ENCODE measurements at regions not wholly inside any gene's neighbourhood (a gene's known extent, or its start where the extent isn't known, plus 50 kb on each side); places are given as distances from the start of the nearest gene placed in this dataset.
"Not testable (repeated sequence)": the region's sequence is repeated elsewhere in the genome, so short reads cannot be mapped to it uniquely, and the experiment has no call there.

DNA sequence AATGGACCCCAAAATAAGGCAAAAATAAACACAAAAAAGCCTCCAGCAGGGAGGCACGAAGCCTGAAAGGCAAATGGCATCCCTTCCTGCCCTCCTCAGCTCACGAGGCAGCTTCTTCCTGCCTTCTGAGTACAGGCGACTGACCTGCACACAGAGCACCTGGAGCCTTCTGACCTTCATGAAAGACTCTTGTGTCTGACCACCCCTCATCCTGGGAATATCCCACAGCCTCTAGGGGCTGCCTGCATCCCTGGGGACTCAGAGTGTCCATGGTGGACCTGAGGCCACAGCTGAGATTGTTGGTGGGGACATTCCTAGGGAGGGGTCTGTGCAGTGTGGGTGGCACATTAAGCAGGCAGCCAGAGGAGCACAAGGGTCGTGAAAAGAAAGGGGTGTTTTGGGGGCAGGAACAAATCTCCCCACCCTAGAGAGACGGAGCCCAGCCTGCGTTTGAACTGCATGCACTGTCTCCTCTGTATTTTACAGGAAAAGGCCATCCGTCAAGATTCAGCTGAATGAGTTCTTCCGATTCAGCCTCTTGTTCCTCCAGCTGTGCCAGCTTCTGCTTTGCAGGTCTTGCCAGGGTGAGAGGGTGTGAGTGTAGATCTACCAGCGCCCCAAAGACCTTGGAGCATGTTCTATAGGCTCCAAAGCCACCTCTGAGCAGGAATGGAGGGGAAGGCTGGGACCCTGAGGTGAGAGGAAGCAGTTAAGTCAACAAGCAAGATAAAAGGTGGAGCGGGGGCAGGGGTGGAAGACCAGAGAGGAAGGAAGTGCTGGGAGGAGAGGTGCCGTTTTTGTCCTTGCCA is 80.4 kb upstream of the MEF2A start:
- DNase-seq (ENCODE audit: low spot score): no peak

DNA sequence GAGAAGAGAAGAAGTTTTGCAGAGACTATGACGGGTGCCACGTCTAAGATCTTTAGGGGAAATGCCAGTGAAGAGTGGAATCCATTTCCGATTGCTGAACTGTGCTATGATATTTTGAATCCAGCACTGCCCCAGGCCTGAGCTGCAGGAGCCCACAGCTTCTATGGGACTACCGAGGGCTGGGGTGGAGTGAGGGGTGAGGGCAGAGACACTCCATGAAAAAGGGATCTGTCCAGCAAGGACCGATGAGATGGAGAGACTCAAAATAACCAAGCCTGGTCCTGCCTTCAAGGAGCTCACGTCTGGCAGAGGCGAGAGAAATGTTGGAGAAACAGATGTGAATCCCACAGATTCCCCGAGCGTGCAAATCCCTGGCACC is 79.8 kb upstream of the MEF2A start:
- no peak for DNase-seq (ENCODE audit: low spot score)

DNA sequence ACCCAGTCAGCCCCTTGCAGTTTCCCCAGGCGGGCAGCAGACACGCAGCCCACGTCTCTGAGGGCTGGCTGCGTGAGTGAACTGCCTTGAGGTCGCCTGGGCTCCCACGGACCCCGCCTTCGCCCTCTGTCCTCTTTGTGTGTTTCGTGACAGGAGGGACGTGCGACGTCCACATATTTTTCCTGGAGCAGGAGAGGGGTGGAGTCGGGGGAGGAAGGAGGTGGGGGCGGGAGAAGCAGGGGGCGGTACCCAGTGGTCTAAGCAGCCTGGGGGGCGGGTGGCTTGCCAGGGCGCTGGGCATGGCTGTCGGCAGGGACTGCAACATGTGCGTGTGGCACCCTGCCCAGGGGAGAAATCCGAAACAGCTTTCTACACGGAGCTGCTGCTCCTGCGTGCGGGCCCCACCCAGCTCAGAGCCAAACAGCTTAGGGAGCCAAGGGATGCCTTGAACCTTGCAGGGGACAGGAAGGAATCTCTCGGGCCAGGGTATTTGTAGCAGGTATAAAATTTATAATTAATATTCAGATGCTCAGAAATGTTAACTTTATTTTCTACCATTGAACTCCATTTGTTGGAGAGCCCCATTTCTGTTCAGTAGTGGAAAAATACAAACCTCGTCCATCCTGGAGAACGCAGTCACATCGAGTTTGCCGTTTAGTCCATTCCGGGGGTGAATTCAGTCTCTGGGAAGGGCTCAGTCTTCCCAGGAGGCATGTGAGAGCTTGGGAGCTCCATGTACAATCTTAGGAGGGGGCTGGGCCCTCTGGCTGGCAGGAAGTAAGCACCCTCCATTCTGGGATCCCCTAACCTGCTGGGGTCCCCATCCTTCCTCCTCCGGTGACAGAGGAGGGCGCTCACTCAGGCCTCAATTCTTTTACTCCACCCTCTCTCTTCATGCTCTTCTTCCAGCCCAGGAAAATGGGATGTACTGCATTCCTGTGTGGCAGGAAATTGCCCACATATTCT is 79.1 kb upstream of the MEF2A start:
- peak; percentile 16 for DNase-seq (ENCODE audit: low spot score)

DNA sequence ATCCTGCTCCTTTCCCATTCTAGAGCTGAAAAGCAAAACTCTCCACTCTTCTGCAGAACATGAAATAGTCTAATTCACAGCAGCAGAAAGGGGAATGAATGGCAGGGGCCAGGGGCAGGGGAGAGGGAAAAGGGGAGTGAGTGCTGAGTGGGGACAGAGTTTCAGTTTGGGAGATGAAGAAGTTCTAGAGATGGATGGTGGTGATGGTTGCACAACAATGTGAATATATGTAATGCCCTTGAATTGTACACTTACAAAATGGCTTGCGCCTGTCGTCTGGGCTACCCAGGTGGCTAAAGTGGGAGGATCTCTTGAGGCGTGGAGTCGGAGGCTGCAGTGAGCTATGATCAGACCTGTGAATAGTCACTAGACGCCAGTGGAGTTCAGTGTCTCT is 78.5 kb upstream of the MEF2A start:
- no peak for DNase-seq (ENCODE audit: low spot score)

DNA sequence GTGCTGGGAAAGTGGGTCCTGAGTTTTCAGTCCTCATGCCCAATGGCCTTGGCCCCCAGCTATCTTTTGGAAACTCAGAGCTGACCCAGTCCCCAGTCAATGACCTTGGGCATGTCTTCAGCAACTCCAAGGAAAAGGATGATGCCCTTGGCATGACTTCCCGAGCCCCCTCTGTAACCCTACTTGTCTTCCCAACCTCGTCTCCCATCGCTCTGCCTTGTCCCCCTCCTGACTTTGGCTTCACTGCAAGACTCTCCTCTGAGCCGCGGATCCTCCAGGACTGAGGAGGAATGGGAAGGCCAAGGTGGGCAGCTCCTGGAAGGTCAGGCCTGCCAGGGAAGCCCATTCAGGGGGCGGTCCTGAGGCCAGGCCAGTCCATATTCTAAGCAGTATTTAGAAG is 73.5 kb upstream of the MEF2A start:
- DNase-seq (ENCODE audit: low spot score): no peak

DNA sequence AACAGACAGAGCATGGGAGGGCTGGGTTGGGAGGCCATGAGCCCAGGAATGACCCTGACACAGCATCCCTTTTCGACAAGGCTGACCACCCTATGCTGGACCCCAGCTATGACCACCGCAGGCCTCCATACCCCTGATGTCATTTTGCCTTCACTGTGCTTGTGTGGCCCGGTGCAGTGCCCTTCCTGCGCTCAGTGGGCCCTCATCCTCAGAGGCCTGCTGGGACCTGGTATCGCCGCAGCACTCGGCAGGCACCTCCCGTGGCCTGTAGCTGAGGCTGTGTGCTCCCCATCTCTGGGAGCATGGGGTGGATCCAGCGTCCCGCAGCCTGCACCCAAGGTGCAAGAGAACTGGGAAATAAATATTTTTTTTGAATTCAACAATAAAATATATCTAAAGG is 73.1 kb upstream of the MEF2A start:
- no peak for DNase-seq (ENCODE audit: low spot score)

DNA sequence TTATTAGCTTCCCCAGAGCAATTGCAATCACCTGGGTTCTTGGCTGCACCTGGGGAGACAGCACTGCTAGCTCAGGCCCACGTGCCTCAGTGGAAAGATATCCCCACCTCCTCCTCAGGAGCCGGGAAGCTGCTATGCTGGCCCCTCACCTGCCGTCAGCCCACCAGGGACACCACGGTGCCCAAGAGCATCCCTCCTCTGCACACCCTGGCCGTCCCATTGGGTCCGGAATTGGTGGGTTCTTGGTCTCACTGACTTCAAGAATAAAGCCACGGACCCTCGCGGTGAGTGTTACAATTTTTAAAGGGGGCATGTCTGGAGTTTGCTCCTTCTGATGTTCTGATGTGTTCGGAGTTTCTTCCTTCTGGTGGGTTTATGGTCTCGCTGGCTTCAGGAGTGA is 72.3 kb upstream of the MEF2A start:
- DNase-seq (ENCODE audit: low spot score): no peak

DNA sequence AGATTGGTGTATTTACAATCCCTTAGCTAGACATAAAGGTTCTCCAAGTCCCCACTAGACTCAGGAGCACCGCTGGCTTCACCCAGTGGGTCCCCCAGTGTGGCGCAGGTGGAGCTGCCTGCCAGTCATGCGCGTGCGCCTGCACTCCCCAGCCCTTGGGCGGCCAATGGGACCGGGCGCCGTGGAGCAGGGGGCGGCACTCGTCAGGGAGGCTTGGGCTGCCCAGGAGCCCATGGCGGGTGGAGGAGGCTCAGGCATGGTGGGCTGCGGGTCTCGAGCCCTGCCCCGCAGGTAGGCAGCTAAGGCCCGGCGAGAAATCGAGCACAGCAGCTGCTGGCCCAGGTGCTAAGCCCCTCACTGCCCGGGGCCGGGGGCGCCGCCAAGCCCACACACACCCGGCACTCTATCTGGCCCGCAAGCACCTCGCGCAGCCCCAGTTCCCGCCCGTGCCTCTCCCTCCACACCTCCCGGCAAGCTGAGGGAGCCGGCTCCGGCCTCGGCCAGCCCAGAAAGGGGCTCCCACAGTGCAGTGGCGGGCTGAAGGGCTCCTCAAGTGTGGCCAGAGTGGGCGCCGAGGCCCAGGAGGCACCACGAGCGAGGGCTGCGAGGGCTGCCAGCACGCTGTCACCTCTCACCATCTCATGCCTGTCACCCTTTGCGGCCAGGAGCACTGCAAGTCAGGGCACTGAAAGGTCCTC is 71.1 kb upstream of the MEF2A start:
- not testable (repeated sequence) for DNase-seq (ENCODE audit: low spot score)

DNA sequence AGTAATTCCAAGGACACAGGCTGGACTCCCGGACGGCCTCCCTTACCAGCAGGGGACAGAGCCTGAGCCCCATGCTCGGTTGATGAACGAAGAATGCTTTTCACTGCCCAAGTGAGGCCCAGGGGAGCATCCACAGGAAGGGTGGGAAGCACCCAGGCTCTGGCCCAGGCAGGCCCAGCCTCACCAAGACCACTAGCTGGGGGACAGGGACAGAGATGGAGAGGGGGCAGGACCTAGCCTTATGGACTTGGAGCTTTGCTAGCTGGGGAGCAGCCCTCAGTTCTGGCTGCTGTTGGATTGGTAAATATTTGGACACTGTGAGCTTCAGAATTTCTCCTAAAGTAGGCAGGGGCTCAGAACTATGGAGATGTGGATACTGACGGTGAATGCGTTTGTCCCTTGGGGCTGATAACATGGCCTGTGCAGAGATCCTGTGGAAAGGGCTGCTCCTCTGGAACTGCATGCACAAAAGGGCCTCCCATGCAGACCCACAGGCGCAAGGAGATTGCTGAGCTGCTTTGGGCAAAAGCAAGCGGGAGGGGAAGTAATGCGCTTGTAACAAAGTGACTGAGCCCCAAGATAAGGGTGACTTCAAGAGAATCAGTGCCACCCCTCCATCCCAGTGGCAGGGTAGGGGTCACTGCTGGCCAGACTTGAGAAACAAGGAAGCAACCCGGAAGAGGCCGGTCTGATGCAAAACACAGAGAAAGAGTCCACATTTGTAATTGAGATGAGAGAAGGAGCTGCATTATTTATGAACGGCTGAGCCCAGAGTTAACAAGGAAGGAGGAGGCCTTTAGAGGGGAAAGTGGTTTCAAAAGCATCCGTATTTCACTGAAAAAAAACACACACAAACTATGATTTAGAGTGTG is 70.1 kb upstream of the MEF2A start:
- no peak for DNase-seq (ENCODE audit: low spot score)

DNA sequence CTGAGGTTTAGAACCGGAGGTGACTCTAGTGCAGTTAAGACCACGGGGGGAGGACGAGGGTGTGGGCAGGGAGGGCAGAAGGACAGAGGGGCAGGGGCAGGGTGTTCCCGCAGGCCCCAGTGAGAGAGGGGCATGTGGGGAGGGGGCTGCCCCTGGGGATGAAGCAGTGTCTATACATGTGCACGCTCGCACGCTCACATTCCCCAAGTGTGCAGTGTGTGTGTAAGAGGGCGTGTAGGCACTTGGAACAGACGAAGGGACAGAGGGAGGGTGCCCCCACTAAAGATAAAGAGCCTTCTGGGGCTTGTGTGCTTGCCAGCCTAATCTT is 69.5 kb upstream of the MEF2A start:
- no peak for DNase-seq (ENCODE audit: low spot score)

DNA sequence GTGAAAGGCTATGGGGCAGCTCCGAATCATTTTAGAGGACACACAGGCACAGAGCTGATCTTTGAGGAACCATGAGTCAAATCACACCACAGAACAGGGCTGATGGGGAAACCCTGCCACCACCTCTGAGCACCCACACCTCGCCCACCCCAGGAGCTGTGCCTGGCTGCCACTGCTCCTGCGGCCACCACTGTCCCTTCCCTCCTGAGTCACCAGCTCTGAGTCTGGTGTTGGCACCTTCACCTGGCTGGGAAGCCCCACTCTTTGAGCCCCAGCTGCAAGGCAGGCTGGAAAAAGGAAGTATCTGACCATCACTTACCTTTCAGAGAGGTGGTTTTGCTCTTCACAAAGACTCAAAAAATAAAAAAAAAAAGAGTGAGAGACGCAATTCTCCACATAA is 63.6 kb upstream of the MEF2A start:
- DNase-seq (ENCODE audit: low spot score): no peak

DNA sequence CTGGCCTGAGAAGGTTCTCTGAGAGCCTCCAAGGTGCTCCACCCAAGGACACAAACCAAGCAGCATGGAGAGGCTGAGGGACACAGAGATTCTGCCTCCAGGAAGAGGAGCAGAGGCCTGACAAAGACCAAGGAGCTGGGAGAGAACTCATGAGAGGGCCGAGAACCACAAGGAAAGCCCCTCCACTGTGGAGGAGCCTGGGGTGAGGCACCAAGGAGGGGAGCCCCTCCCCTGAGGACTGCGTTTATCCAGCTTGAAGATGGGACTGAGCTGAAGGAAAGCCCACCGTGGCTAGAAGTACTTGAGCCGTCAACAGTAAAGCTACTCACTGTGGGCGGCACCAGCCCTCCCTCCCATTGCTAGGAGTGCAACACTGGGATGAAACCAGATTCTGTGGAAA is 63.1 kb upstream of the MEF2A start:
- DNase-seq (ENCODE audit: low spot score): no peak

DNA sequence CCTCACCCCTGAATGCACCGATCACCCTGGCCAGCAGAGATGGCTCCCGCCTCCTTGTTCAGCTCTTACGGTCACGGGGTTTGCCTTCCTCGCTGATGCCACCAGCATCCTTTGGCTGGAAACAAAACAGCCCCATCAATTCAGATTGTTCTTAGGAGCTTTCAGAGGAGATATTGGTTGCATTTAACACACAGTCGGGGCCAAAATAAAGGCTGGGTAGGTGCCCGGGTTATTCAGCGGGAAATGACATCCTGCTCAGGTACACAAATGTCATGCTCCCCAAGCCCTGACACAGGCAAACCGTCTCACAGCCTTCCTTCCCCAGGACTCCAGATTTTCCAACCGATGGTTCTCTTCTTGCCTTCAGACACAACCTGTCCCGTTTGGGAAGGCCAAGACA is 62.4 kb upstream of the MEF2A start:
- DNase-seq (ENCODE audit: low spot score): no peak

DNA sequence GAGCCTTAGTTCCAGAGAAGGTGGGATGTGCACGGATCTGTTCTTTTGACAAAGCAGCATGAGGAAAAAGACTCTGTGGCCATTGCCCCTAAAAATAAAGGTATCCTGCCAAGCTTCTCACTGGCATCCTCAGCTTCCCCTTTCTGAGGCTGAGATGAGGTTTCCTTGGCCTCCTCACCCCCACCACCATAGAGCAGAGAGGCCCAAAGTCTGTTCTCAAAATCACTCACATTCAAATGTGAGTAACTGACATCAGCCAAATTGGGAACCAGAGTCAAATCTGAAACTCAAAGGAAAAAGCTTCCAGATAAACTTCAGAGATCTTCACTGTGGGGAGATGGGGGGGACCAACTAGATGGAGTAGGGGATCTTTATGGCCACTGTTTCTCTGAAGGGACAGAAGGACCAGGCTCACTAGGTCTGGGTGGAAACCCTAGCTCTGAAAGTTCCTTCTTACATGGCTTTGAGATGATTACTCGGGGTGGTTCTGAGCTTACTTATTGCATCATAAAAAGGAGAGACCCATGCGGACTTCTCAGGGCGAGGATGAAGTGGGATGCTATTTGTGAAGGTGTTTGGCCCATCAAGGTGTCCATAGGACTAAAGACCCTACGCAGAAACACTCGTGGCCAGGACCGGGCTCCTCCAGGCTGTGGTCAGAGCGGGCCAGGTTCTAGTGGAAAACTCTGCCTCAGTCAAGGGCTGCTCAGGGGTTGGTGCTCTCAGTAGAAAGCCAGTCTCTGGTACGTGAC is 61.5 kb upstream of the MEF2A start:
- no peak for DNase-seq (ENCODE audit: low spot score)

DNA sequence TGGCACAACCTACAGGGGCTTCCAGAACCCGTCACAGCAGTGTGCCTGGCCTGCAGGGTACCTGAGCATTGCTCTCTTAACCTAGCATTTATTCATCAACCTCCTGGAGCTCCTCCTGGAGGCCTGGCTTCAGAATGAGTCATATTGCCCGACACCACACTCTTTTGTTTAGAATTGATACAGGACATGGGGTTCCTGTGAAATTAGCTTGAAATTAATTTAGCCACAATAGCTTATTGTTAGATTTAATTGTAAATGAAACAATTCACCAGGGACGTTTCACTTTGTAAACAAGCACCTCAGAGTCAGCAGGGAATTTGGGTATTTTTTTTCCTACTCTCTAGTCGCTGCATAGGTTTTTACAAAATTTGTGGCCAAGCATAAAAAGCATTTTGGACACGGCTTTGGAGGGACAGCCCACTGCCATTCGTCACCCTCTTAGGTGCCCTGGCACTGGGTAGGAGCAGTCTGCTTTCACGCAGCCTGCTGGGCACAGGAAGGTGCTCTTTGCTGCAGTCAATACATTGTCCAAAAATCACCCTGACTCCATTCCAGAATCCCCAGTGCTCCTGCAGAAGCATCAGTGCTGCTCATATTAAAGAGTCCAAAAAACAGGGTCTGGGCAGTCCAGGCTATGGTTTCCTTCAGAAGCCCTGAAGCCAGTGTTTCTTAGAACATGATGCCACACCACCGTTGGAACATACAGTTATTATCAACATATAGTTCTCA is 60.8 kb upstream of the MEF2A start:
- no peak for DNase-seq (ENCODE audit: low spot score)

DNA sequence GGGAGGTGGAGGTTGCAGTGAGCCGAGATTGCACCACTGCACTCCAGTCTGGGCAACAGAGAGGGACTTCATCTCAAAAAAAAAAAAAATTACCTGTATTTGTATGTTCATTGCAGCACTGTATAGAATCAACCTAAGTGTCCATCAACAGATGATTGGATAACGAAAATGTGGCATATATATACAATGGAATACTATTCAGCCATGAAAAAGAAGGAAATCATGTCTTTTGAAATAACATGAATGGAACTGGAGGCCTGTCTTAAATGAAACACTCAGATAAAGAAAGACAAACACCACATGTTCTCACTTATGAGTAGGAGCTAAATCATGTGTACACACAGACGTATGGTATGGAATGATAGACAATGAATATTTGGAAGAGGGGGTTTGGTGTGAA is 59.4 kb upstream of the MEF2A start:
- no peak for DNase-seq (ENCODE audit: low spot score)

DNA sequence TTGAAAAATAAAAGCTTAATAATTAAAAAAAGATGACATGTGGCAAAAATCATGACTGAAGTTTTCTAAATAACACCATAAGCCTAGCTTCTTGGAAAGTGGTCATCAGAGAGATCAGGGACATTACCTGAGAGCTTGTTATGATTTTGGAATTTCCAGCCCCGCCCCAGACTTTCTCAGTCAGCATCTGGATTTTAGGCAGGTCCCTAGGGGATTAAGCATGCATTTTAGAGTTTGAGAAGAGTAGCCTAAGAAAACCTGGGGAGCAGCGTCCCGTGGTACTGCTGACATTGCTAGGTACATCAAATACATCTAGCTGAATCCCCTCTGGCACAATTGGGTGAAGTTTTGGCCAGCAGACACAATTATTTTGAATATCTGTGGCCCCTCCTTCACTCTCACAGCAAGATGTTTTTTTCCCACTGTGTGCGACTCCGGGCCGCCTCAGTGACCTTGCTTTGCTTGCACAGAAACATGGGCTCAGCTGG is 58.7 kb upstream of the MEF2A start:
- no peak for DNase-seq (ENCODE audit: low spot score)

DNA sequence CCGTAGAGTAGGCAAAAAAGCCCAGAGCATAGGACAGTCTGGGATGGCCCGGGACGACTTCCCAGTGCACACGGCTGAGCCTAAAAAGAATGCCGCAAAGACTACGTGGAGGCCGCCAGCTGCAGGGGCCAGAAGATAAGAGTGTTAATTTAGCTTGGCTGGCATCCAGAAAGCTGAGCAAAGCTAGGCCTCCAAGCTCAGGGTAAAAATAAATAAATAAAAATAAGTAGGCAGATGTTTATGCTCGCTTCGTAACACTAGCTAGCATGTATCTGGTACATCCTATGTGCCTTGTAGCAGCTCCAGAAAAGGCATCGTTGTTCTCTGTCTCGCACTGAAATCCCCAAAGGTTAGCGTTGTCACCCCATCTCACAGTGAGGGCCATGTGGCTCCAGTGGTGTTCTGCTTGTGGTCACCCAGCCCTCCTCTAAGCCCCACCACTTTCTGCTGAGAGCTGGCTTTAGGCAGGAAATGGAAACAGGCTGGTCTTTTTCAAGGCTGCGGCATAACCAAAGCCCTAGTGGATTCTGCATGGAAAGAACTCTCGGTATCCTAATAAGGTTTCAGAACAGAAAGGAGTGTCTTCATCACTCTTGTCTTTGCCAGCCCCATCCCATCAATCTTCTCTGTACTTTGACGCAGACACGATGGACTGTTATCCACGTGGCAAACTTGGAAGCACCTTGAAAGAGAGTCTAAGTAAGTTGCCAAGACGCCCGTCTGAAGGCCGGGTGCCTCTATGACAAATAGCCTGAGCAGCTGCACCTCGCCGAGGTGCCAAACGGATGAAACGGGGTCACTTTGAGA is 58.1 kb upstream of the MEF2A start:
- DNase-seq (ENCODE audit: low spot score): no peak

DNA sequence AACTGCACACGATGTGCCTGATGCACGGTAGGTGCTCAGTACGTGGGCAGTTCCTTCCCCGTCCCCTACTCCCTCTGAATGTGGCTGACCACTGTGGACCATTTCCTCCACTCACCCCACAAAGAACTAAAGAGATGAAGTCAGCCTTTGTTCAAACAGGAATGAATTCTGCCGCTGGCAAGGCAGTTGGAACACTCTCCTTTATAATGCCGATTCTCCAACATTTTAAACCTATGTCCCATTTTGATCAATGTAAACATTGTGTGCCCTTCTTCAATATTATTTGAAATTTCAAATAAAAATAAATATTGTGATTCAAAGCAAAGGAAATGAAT is 57.5 kb upstream of the MEF2A start:
- no peak for DNase-seq (ENCODE audit: low spot score)

DNA sequence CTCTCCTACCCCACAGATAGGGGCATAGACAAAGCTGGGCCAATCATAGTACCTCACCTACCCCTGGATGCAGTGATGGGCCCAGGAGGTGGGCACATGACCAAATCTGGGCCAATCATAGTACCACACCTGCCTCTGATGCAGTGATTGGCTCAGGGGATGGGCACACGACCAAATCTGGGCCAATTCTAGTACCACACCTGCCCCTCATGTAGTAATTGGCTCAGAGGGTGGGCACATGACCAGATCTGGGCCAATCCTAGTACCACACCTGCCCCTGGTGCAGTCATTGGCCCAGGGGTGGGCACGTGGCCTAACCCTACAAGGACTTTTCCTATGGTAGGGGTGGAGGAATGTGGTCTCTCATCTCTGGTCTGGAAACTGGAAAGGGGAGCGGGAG is 56.9 kb upstream of the MEF2A start:
- DNase-seq (ENCODE audit: low spot score): no peak
